ENCODE measurements at regions not wholly inside any gene's neighbourhood (a gene's known extent, or its start where the extent isn't known, plus 50 kb on each side); places are given as distances from the start of the nearest gene placed in this dataset.

DNA sequence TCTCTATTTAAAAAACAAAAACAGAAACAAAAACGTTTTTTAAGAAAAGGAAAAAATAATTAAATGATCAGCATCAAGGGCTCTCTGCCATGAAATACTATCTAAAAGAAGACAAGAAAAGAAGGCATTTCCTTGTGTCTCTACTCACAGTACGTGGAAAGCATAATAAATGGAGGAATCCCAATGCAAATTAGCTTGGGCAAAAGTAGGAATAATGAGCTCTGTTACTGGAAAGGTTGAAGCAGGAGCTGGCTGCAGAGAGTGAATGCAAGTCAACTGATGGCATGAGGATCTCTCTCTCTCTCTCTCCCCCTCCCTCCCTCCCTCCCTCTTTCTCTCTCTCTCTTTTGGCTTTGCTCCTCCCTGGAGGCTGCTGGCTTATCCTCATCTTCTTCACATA is 85.9 kb downstream of the TBX3 start:
- TF ChIP-seq, protein P1, sequence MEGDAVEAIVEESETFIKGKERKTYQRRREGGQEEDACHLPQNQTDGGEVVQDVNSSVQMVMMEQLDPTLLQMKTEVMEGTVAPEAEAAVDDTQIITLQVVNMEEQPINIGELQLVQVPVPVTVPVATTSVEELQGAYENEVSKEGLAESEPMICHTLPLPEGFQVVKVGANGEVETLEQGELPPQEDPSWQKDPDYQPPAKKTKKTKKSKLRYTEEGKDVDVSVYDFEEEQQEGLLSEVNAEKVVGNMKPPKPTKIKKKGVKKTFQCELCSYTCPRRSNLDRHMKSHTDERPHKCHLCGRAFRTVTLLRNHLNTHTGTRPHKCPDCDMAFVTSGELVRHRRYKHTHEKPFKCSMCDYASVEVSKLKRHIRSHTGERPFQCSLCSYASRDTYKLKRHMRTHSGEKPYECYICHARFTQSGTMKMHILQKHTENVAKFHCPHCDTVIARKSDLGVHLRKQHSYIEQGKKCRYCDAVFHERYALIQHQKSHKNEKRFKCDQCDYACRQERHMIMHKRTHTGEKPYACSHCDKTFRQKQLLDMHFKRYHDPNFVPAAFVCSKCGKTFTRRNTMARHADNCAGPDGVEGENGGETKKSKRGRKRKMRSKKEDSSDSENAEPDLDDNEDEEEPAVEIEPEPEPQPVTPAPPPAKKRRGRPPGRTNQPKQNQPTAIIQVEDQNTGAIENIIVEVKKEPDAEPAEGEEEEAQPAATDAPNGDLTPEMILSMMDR (conservative IDR thresholded peaks at IDR 0.05; ENCODE audit: low read length), result no peak
- TF ChIP-seq EZH2phosphoT487 (IDR thresholded peaks at IDR 0.05; ENCODE audit: borderline replicate concordance, low read depth, low read length), result no peak
